ENCODE measurements at regions not wholly inside any gene's neighbourhood (a gene's known extent, or its start where the extent isn't known, plus 50 kb on each side); places are given as distances from the start of the nearest gene placed in this dataset.

DNA sequence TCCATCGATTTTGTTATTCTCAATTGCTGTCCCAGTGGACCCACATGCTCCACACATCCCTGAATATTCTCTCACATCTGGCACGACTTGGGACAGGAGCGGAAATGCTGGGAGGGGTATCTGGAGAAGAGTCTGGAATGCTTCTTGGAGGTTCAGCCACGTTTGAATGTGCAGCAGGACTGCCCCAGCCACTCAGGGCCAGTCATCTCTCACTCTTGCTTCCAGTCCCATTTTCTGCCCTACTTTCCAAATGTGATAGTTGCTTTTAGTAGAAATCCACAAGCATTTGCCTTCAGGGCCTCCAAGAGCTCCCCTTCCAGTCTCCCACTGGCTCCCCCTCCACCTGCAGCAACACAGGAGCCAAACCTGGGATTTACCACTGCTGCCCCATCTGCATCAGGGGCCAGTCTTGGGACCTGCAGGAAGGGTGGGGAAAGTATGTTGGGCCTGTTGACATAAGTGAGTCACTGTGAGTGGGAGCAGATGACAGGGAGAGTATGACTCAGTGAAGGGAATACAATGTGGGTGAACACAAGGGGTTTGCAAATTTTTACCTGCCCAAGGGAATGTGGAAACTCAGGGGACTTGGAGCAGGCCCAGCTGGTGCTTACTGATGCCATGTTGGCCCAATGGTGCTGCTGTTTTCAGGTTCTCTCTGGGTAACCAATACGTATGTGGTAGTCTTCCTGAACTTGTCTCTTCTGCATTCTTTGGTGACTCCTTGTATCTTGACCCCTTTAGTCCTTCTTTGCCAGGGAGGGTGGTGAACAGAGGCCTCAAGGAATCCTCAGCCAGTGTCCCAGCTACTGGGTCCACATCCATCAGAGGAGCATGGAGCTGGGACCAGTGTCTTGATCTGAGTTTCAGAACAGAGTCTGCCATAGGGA lies 78.8 kb upstream of the CRHR1 start:
- Histone ChIP-seq H3K79me2 (ENCODE audit: insufficient read depth, low read length) (no peaks in the 10 kb centered on the region), H3K4me3 (ENCODE audit: insufficient read depth, low read length) (no peak overlapping the region), H4K20me1 (ENCODE audit: insufficient read depth, low read length) (no peaks in the 10 kb centered on the region), H2AFZ (ENCODE audit: low read length) (no peak overlapping the region), H3K4me1 (ENCODE audit: insufficient read depth, low read length) (peaks cover 9% of the 10 kb centered on the region), H3K36me3 (ENCODE audit: insufficient read depth, low read length) (no peaks in the 10 kb centered on the region), H3K27me3 (ENCODE audit: insufficient read depth, low read length) (peaks cover 26% of the 10 kb centered on the region), H3K9me3 (ENCODE audit: low read depth, low read length) (no peaks in the 10 kb centered on the region), H3K4me2 (ENCODE audit: insufficient read depth, low read length) (no peak overlapping the region), H3K27ac (ENCODE audit: low read depth, low read length) (no peak overlapping the region)
- TF ChIP-seq CTCF (IDR thresholded peaks at IDR 0.05; ENCODE audit: extremely low read depth, low read depth, low read length): no peak
- DNase-seq (ENCODE audit: insufficient read length, low spot score, missing footprints): peak; percentile 80

GRCh38 chr17:45706033-45706432 lies 78.1 kb upstream of the CRHR1 start:
- Histone ChIP-seq H3K36me3 (ENCODE audit: insufficient read depth, low read length) (no peaks in the 10 kb centered on the region), H3K4me2 (ENCODE audit: insufficient read depth, low read length) (no peak overlapping the region), H3K27me3 (ENCODE audit: insufficient read depth, low read length) (peaks cover 29% of the 10 kb centered on the region), H3K4me3 (ENCODE audit: insufficient read depth, low read length) (no peak overlapping the region), H3K9me3 (ENCODE audit: low read depth, low read length) (no peaks in the 10 kb centered on the region), H3K79me2 (ENCODE audit: insufficient read depth, low read length) (no peaks in the 10 kb centered on the region), H3K27ac (ENCODE audit: low read depth, low read length) (no peak overlapping the region), H4K20me1 (ENCODE audit: insufficient read depth, low read length) (no peaks in the 10 kb centered on the region), H3K4me1 (ENCODE audit: insufficient read depth, low read length) (peaks cover 9% of the 10 kb centered on the region), H2AFZ (ENCODE audit: low read length) (no peak overlapping the region)
- TF ChIP-seq CTCF (IDR thresholded peaks at IDR 0.05; ENCODE audit: extremely low read depth, low read depth, low read length): no peak
- DNase-seq (ENCODE audit: insufficient read length, low spot score, missing footprints): no peak

DNA sequence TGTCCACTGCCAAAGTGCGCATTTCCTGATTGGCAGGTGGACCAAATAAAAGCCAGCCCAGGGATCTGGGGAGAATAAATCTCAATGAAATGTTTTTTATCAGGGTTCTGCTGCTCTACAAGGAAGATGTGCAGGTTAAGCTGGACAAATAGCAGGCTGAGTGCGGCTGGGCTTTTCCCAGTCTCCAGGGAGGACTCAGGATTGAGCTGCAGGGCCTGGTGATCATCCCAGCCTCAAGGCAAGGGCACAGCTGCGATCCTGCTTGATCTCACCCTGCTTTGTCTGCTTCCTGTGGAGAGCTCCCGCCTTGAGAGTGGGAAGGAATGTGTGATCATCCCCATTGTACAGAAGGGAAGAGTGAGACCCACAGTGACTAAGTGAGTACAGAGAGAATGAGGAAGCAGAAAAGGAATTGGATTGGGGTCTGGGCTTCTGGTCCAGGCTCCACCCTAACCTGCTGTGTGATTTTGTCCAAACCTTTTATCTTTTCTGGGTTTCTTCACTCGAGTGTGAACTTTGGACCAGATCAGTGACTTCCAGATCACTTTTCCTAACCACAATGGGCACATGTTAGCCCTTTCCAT lies 75.3 kb upstream of the CRHR1 start:
- Histone ChIP-seq H3K79me2 (ENCODE audit: insufficient read depth, low read length) (no peaks in the 10 kb centered on the region), H3K27ac (ENCODE audit: low read depth, low read length) (no peak overlapping the region), H2AFZ (ENCODE audit: low read length) (no peak overlapping the region), H3K4me1 (ENCODE audit: insufficient read depth, low read length) (peaks cover 9% of the 10 kb centered on the region), H4K20me1 (ENCODE audit: insufficient read depth, low read length) (no peaks in the 10 kb centered on the region), H3K27me3 (ENCODE audit: insufficient read depth, low read length) (peaks cover 47% of the 10 kb centered on the region), H3K9me3 (ENCODE audit: low read depth, low read length) (no peaks in the 10 kb centered on the region), H3K4me3 (ENCODE audit: insufficient read depth, low read length) (no peak overlapping the region), H3K36me3 (ENCODE audit: insufficient read depth, low read length) (no peaks in the 10 kb centered on the region), H3K4me2 (ENCODE audit: insufficient read depth, low read length) (no peak overlapping the region)
- DNase-seq (ENCODE audit: insufficient read length, low spot score, missing footprints): no peak
- TF ChIP-seq CTCF (IDR thresholded peaks at IDR 0.05; ENCODE audit: extremely low read depth, low read depth, low read length): no peak

GRCh38 chr17:45709728-45710288 lies 74.3 kb upstream of the CRHR1 start:
- Histone ChIP-seq H2AFZ (ENCODE audit: low read length) (no peak overlapping the region), H3K4me3 (ENCODE audit: insufficient read depth, low read length) (no peak overlapping the region), H3K4me1 (ENCODE audit: insufficient read depth, low read length) (peaks cover 9% of the 10 kb centered on the region), H4K20me1 (ENCODE audit: insufficient read depth, low read length) (no peaks in the 10 kb centered on the region), H3K27ac (ENCODE audit: low read depth, low read length) (no peak overlapping the region), H3K4me2 (ENCODE audit: insufficient read depth, low read length) (no peak overlapping the region), H3K36me3 (ENCODE audit: insufficient read depth, low read length) (no peaks in the 10 kb centered on the region), H3K27me3 (ENCODE audit: insufficient read depth, low read length) (peaks cover 47% of the 10 kb centered on the region), H3K79me2 (ENCODE audit: insufficient read depth, low read length) (no peaks in the 10 kb centered on the region), H3K9me3 (ENCODE audit: low read depth, low read length) (no peaks in the 10 kb centered on the region)
- no peak for TF ChIP-seq CTCF (IDR thresholded peaks at IDR 0.05; ENCODE audit: extremely low read depth, low read depth, low read length)
- no peak for DNase-seq (ENCODE audit: insufficient read length, low spot score, missing footprints)
